ENCODE measurements at regions not wholly inside any gene's neighbourhood (a gene's known extent, or its start where the extent isn't known, plus 50 kb on each side); places are given as distances from the start of the nearest gene placed in this dataset.
"Not testable (repeated sequence)": the region's sequence is repeated elsewhere in the genome, so short reads cannot be mapped to it uniquely, and the experiment has no call there.

DNA sequence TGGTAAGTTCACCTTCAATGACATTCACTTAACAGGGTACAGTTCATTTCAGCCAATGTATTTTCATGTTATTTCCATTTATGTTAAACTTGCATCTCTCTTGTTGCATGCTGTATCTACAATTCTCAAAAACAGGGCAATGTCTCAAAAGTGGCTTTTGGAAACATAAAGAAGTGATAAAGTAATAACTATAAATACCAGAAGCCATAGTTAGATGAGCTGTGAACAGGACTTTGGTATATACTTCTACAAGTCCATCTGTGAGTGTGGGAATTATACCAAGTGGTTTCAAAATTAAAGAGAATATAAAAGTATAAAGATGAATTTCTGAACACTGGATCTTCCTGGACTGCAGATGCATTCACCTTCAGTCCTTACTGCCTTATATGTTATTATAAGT, 585.4 kb upstream of the PBX1 start:
- no peaks in the 10 kb centered on the region for H3K4me1 ChIP-seq (ENCODE audit: control insufficient read depth, insufficient read depth, low read length, unreplicated experiment)
- H3K4me3 ChIP-seq (ENCODE audit: low read depth, low read length), result no peak overlapping the region
- H3K27me3 ChIP-seq (ENCODE audit: insufficient read depth, low read length), result no peaks in the 10 kb centered on the region
- no peaks in the 10 kb centered on the region for H3K79me2 ChIP-seq (ENCODE audit: control insufficient read depth, insufficient read depth, low read length, unreplicated experiment)
- no peaks in the 10 kb centered on the region for H3K36me3 ChIP-seq (ENCODE audit: insufficient read depth, low read length)
- no peak overlapping the region for H2AFZ ChIP-seq (ENCODE audit: low read length, unreplicated experiment)
- no peak overlapping the region for H3K27ac ChIP-seq (ENCODE audit: low read depth, low read length)

DNA sequence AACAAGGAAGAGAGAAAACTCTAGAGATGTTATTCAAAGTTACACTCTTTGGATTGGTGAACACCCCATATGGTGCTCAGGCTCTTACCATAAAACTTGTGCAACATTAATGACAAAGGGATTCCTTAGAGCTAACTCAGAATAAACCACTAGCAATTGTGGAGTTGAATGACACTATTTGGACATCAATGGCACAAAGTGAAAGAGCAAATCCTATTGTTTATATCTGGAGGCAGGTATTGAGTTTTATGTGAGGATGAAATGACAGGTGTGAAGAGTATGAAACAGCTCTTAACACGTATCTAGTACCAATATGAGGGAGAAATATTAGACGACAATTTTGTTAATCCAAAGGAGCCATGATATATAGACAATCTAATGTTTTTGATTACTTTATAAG, 584.9 kb upstream of the PBX1 start:
- Histone ChIP-seq H3K27ac (ENCODE audit: low read depth, low read length) (no peak overlapping the region), H3K4me1 (ENCODE audit: control insufficient read depth, insufficient read depth, low read length, unreplicated experiment) (no peaks in the 10 kb centered on the region), H3K27me3 (ENCODE audit: insufficient read depth, low read length) (no peaks in the 10 kb centered on the region), H3K4me3 (ENCODE audit: low read depth, low read length) (no peak overlapping the region), H2AFZ (ENCODE audit: low read length, unreplicated experiment) (no peak overlapping the region), H3K36me3 (ENCODE audit: insufficient read depth, low read length) (no peaks in the 10 kb centered on the region), H3K79me2 (ENCODE audit: control insufficient read depth, insufficient read depth, low read length, unreplicated experiment) (no peaks in the 10 kb centered on the region)

DNA sequence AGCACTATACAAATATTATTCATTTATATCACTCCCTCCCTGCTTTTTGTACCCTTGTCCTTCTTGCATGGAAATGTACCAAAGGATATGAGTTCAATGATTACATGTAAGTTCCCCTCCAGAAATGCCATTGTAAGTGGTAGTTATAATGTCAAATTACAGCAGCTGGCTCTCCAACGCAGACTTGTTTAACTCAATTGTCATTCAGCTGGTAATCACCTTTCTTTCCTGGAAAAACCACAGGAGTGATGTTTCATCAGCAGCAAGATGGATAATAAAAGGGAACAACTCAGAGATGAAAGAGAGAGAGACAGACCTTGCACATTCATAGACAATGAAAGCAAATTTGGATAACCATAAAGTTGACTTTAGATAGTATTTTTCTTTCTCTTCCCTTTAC, 578.6 kb upstream of the PBX1 start:
- Histone ChIP-seq H2AFZ (ENCODE audit: low read length, unreplicated experiment) (no peak overlapping the region), H3K36me3 (ENCODE audit: insufficient read depth, low read length) (no peaks in the 10 kb centered on the region), H3K27me3 (ENCODE audit: insufficient read depth, low read length) (no peaks in the 10 kb centered on the region), H3K4me1 (ENCODE audit: control insufficient read depth, insufficient read depth, low read length, unreplicated experiment) (no peaks in the 10 kb centered on the region), H3K4me3 (ENCODE audit: low read depth, low read length) (no peak overlapping the region), H3K79me2 (ENCODE audit: control insufficient read depth, insufficient read depth, low read length, unreplicated experiment) (no peaks in the 10 kb centered on the region), H3K27ac (ENCODE audit: low read depth, low read length) (no peak overlapping the region)

GRCh38 chr1:163981500-163982030, 577.4 kb upstream of the PBX1 start:
- Histone ChIP-seq H3K36me3 (ENCODE audit: insufficient read depth, low read length) (no peaks in the 10 kb centered on the region), H3K79me2 (ENCODE audit: control insufficient read depth, insufficient read depth, low read length, unreplicated experiment) (no peaks in the 10 kb centered on the region), H3K4me3 (ENCODE audit: low read depth, low read length) (no peak overlapping the region), H2AFZ (ENCODE audit: low read length, unreplicated experiment) (no peak overlapping the region), H3K27me3 (ENCODE audit: insufficient read depth, low read length) (no peaks in the 10 kb centered on the region), H3K27ac (ENCODE audit: low read depth, low read length) (no peak overlapping the region), H3K4me1 (ENCODE audit: control insufficient read depth, insufficient read depth, low read length, unreplicated experiment) (no peaks in the 10 kb centered on the region)

DNA sequence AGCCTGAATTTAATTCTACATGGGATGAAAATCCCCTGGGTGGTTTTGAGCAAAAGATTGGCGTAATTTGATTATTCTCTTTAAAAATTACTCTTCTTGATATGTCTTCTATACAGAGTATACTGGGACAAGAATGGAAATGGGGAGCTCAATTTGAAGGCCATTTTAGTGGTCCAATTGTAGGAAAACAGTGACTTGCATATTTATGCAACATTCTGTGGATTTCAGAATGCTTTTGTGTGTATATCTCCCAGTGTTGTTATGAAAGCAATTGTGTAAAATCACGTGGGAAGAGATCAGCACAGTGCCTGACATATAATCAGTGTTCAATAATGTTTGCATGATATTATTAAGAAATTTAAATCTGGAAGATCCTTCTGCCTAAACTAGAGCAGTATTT, 575.9 kb upstream of the PBX1 start:
- no peak overlapping the region for H2AFZ ChIP-seq (ENCODE audit: low read length, unreplicated experiment)
- H3K4me1 ChIP-seq (ENCODE audit: control insufficient read depth, insufficient read depth, low read length, unreplicated experiment), result no peaks in the 10 kb centered on the region
- no peaks in the 10 kb centered on the region for H3K79me2 ChIP-seq (ENCODE audit: control insufficient read depth, insufficient read depth, low read length, unreplicated experiment)
- H3K27ac ChIP-seq (ENCODE audit: low read depth, low read length), result no peak overlapping the region
- no peak overlapping the region for H3K4me3 ChIP-seq (ENCODE audit: low read depth, low read length)
- no peaks in the 10 kb centered on the region for H3K27me3 ChIP-seq (ENCODE audit: insufficient read depth, low read length)
- no peaks in the 10 kb centered on the region for H3K36me3 ChIP-seq (ENCODE audit: insufficient read depth, low read length)

DNA sequence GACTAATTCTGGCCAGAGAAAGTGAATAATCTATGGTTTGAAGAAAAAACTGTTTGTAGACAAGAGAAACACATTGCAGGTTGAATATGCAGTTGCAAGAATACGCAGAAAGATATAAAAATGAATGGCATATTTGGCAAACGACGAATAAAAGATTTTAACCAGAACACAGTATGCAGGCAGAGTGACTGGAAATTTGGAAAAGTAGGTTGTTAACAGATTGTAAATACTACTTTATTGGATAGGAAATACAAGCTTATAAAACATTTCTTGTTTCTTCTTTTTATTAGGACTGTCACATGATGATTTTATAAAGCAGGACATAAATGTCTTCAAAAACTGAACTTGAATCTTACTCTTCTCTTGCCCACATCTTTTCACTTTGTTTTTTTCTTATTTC, 573.3 kb upstream of the PBX1 start:
- H3K27ac ChIP-seq (ENCODE audit: low read depth, low read length), result no peak overlapping the region
- H3K27me3 ChIP-seq (ENCODE audit: insufficient read depth, low read length), result no peaks in the 10 kb centered on the region
- H3K79me2 ChIP-seq (ENCODE audit: control insufficient read depth, insufficient read depth, low read length, unreplicated experiment), result no peaks in the 10 kb centered on the region
- H3K4me1 ChIP-seq (ENCODE audit: control insufficient read depth, insufficient read depth, low read length, unreplicated experiment), result no peaks in the 10 kb centered on the region
- H2AFZ ChIP-seq (ENCODE audit: low read length, unreplicated experiment), result no peak overlapping the region
- no peak overlapping the region for H3K4me3 ChIP-seq (ENCODE audit: low read depth, low read length)
- no peaks in the 10 kb centered on the region for H3K36me3 ChIP-seq (ENCODE audit: insufficient read depth, low read length)

DNA sequence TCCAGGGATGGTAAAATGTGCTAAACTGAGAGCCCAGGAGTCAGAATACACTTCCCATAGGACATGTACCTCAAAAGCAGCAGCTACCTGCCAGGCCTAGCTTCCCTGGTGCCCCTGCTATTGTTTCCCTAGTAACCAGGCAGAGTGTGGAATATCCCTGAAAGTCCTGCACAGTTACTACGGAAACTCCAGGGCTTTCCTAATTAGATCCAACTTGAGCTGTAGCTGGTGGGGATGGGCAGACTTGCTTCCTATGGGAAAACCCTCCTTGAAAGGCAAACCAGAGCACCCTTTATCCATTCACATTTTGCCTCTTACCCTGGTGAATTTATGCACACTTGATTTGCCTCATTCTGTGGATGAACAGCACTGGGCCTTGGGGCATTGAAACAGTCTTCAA, 559.9 kb upstream of the PBX1 start:
- no peaks in the 10 kb centered on the region for H3K36me3 ChIP-seq (ENCODE audit: insufficient read depth, low read length)

GRCh38 chr1:164006186-164006585, 552.8 kb upstream of the PBX1 start:
- not testable (repeated sequence) for H3K36me3 ChIP-seq (ENCODE audit: insufficient read depth, low read length); H3K4me1 ChIP-seq (ENCODE audit: control insufficient read depth, insufficient read depth, low read length, unreplicated experiment); H3K27ac ChIP-seq (ENCODE audit: low read depth, low read length)

More for the DNA sequence above, 559.9 kb upstream of the PBX1 start:
- H2AFZ ChIP-seq (ENCODE audit: low read length, unreplicated experiment), result no peak overlapping the region
- no peak overlapping the region for H3K27ac ChIP-seq (ENCODE audit: low read depth, low read length)
- no peaks in the 10 kb centered on the region for H3K79me2 ChIP-seq (ENCODE audit: control insufficient read depth, insufficient read depth, low read length, unreplicated experiment)
- no peaks in the 10 kb centered on the region for H3K27me3 ChIP-seq (ENCODE audit: insufficient read depth, low read length)
- H3K4me3 ChIP-seq (ENCODE audit: low read depth, low read length), result no peak overlapping the region
- H3K4me1 ChIP-seq (ENCODE audit: control insufficient read depth, insufficient read depth, low read length, unreplicated experiment), result no peaks in the 10 kb centered on the region

GRCh38 chr1:164006621-164007020, 552.4 kb upstream of the PBX1 start:
- Histone ChIP-seq H3K36me3 (ENCODE audit: insufficient read depth, low read length) (no peaks in the 10 kb centered on the region), H3K4me3 (ENCODE audit: low read depth, low read length) (no peak overlapping the region), H2AFZ (ENCODE audit: low read length, unreplicated experiment) (no peak overlapping the region), H3K4me1 (ENCODE audit: control insufficient read depth, insufficient read depth, low read length, unreplicated experiment) (no peaks in the 10 kb centered on the region), H3K79me2 (ENCODE audit: control insufficient read depth, insufficient read depth, low read length, unreplicated experiment) (no peaks in the 10 kb centered on the region), H3K27me3 (ENCODE audit: insufficient read depth, low read length) (no peaks in the 10 kb centered on the region), H3K27ac (ENCODE audit: low read depth, low read length) (no peak overlapping the region)

More at GRCh38 chr1:164006186-164006585, 552.8 kb upstream of the PBX1 start:
- H2AFZ ChIP-seq (ENCODE audit: low read length, unreplicated experiment); H3K4me3 ChIP-seq (ENCODE audit: low read depth, low read length); H3K79me2 ChIP-seq (ENCODE audit: control insufficient read depth, insufficient read depth, low read length, unreplicated experiment); H3K27me3 ChIP-seq (ENCODE audit: insufficient read depth, low read length): not testable (repeated sequence)

DNA sequence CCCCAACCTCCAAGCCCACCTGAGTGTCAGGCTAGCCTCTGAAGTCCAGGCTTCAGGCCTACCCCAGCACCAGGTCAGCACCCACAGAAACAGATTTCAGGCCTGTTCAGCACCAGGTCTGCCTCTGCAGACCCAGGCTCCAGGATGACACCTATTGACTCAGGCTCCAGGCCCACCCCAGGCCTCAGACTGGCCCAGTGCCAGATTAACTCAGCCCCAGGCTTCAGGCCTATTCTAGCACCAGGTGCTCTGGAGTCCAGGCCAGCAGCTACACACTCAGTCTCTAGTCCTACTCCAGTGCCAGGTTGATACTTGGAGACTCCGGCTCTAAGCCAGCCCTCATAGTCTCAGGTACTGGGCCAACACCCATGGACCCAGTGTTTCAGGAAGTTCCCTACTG, 541.7 kb upstream of the PBX1 start:
- no peak overlapping the region for H3K4me3 ChIP-seq (ENCODE audit: low read depth, low read length)
- H2AFZ ChIP-seq (ENCODE audit: low read length, unreplicated experiment), result no peak overlapping the region
- no peak overlapping the region for H3K27ac ChIP-seq (ENCODE audit: low read depth, low read length)
- H3K79me2 ChIP-seq (ENCODE audit: control insufficient read depth, insufficient read depth, low read length, unreplicated experiment), result no peaks in the 10 kb centered on the region
- H3K27me3 ChIP-seq (ENCODE audit: insufficient read depth, low read length), result no peaks in the 10 kb centered on the region
- no peaks in the 10 kb centered on the region for H3K36me3 ChIP-seq (ENCODE audit: insufficient read depth, low read length)
- no peaks in the 10 kb centered on the region for H3K4me1 ChIP-seq (ENCODE audit: control insufficient read depth, insufficient read depth, low read length, unreplicated experiment)

- H3K27ac ChIP-seq (ENCODE audit: low read depth, low read length), result no peak overlapping the region
- H2AFZ ChIP-seq (ENCODE audit: low read length, unreplicated experiment), result no peak overlapping the region
- H3K4me1 ChIP-seq (ENCODE audit: control insufficient read depth, insufficient read depth, low read length, unreplicated experiment), result no peaks in the 10 kb centered on the region
- H3K36me3 ChIP-seq (ENCODE audit: insufficient read depth, low read length), result no peaks in the 10 kb centered on the region
- no peaks in the 10 kb centered on the region for H3K27me3 ChIP-seq (ENCODE audit: insufficient read depth, low read length)
- no peak overlapping the region for H3K4me3 ChIP-seq (ENCODE audit: low read depth, low read length)
- H3K79me2 ChIP-seq (ENCODE audit: control insufficient read depth, insufficient read depth, low read length, unreplicated experiment), result no peaks in the 10 kb centered on the region
Measured at GRCh38 chr1:164020391-164020790, 538.6 kb upstream of the PBX1 start.

Measured in ACC112 (cell line).